ENCODE measurements at regions not wholly inside any gene's neighbourhood (a gene's known extent, or its start where the extent isn't known, plus 50 kb on each side); places are given as distances from the start of the nearest gene placed in this dataset.

DNA sequence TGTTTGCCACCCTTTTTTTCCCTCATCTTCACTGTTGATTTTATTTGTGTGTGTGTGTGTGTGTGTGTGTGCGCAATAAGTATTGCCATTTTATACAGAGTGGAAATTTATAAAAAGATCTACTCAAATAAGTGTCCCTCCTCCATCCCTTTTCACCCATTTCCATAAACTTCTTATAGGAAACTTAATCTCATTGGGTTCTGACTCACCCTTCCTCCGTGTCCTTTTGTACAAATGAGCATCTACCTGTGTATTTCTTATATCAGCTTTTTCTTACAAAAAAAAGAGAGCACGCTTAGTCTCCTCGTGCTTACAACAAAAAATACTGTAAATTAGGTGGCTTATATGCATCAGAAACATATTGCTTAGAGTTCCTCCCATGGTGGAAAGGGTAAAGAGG, 711.2 kb upstream of the CDH7 start:
- Histone ChIP-seq H3K4me1 (ENCODE audit: insufficient read depth, low read length) (no peaks in the 10 kb centered on the region), H3K56ac (ENCODE audit: insufficient read length, low read depth, low read length) (no peak overlapping the region), H2BK15ac (ENCODE audit: low read depth, low read length) (no peak overlapping the region), H2BK20ac (ENCODE audit: low read depth, low read length, poor library complexity, severe bottlenecking) (no peak overlapping the region), H4K20me1 (ENCODE audit: control insufficient read depth, insufficient read depth, insufficient read length) (no peaks in the 10 kb centered on the region), H3K9ac (ENCODE audit: extremely low read depth, insufficient read length, low read length) (no peak overlapping the region), H2BK5ac (ENCODE audit: insufficient read length, low read length) (no peak overlapping the region), H3K27ac (ENCODE audit: insufficient read length, low read depth, low read length) (no peak overlapping the region), H3T11ph (ENCODE audit: low read length) (no peak overlapping the region), H3K79me2 (ENCODE audit: insufficient read depth, low read length) (no peaks in the 10 kb centered on the region), H3K4me2 (ENCODE audit: insufficient read depth, insufficient read length, low read length) (no peak overlapping the region), H2BK12ac (ENCODE audit: insufficient read length, low read depth, low read length) (no peak overlapping the region), H4K5ac (ENCODE audit: insufficient read length, low read depth, low read length) (no peak overlapping the region), H3K23ac (ENCODE audit: insufficient read length, low read depth, low read length) (no peak overlapping the region), H2AFZ (ENCODE audit: low read length) (no peak overlapping the region), H2AK5ac (ENCODE audit: insufficient read length, low read length) (no peak overlapping the region), H3K9me3 (ENCODE audit: control insufficient read depth, low read depth, low read length) (no peaks in the 10 kb centered on the region), H3K14ac (ENCODE audit: insufficient read depth, low read length) (no peak overlapping the region), H3K79me1 (ENCODE audit: insufficient read depth, low read depth, low read length, poor library complexity, severe bottlenecking) (no peaks in the 10 kb centered on the region), H3K4ac (ENCODE audit: low read depth, low read length) (no peak overlapping the region), H3K23me2 (ENCODE audit: insufficient read length, low read depth, low read length, poor library complexity, severe bottlenecking) (no peaks in the 10 kb centered on the region), H3K27me3 (ENCODE audit: insufficient read depth, low read length) (no peaks in the 10 kb centered on the region), H3K18ac (ENCODE audit: insufficient read length, low read depth, low read length) (no peak overlapping the region), H4K8ac (replicated peaks; ENCODE audit: insufficient read length, low read depth, low read length) (no peak overlapping the region), H4K91ac (ENCODE audit: insufficient read length, low read depth, low read length) (no peak overlapping the region), H2BK120ac (ENCODE audit: low read depth, low read length, poor library complexity, severe bottlenecking) (no peak overlapping the region)
- Mint-ChIP-seq H3K4me3 (no peak overlapping the region), H3K4me1 (no peaks in the 10 kb centered on the region), H3K36me3 (ENCODE audit: insufficient read depth in 1 of 3, low read depth in 3 of 3) (no peaks in the 10 kb centered on the region), H3K27ac (no peak overlapping the region; a peak in 1 of 7 replicates), H3K9me3 (no peaks in the 10 kb centered on the region), H3K27me3 (ENCODE audit: low read depth) (no peaks in the 10 kb centered on the region; the same call in 1 of the 2 replicates)
- TF ChIP-seq, protein P1, sequence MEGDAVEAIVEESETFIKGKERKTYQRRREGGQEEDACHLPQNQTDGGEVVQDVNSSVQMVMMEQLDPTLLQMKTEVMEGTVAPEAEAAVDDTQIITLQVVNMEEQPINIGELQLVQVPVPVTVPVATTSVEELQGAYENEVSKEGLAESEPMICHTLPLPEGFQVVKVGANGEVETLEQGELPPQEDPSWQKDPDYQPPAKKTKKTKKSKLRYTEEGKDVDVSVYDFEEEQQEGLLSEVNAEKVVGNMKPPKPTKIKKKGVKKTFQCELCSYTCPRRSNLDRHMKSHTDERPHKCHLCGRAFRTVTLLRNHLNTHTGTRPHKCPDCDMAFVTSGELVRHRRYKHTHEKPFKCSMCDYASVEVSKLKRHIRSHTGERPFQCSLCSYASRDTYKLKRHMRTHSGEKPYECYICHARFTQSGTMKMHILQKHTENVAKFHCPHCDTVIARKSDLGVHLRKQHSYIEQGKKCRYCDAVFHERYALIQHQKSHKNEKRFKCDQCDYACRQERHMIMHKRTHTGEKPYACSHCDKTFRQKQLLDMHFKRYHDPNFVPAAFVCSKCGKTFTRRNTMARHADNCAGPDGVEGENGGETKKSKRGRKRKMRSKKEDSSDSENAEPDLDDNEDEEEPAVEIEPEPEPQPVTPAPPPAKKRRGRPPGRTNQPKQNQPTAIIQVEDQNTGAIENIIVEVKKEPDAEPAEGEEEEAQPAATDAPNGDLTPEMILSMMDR (conservative IDR thresholded peaks at IDR 0.05), result no peak
- no peak for DNase-seq
- no CpG with 5 or more reads among the region's 4 CpGs for WGBS (ENCODE audit: extremely low coverage, insufficient read length, low lambda C conversion rate)
